ENCODE measurements at regions not wholly inside any gene's neighbourhood (a gene's known extent, or its start where the extent isn't known, plus 50 kb on each side); places are given as distances from the start of the nearest gene placed in this dataset.

DNA sequence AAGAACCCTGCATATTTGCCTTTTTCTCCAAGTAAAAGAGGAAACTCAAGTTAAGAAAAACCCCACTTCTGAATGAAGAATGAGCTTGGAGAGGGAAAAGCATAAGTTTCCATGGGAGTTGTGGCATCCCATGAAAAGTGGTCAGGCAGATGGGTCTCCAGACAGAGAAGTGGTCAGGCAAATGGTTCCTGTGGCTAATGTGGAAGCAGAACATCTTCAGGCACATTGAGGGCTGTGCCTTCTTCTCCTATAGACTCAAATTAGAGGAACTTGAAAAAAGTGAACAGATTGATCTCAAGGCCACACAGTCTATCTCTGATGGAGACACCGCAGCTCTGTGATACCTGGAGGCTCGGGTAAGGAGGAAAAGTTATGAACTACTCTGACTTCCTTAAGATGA, 55.7 kb upstream of the KIRREL1 start:
- TF ChIP-seq, protein P1, sequence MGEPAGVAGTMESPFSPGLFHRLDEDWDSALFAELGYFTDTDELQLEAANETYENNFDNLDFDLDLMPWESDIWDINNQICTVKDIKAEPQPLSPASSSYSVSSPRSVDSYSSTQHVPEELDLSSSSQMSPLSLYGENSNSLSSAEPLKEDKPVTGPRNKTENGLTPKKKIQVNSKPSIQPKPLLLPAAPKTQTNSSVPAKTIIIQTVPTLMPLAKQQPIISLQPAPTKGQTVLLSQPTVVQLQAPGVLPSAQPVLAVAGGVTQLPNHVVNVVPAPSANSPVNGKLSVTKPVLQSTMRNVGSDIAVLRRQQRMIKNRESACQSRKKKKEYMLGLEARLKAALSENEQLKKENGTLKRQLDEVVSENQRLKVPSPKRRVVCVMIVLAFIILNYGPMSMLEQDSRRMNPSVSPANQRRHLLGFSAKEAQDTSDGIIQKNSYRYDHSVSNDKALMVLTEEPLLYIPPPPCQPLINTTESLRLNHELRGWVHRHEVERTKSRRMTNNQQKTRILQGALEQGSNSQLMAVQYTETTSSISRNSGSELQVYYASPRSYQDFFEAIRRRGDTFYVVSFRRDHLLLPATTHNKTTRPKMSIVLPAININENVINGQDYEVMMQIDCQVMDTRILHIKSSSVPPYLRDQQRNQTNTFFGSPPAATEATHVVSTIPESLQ (CRISPR knock-in tag; IDR thresholded peaks at IDR 0.05): no peak
- TF ChIP-seq CREB1 (CRISPR knock-in tag; IDR thresholded peaks at IDR 0.05) (no peak), PRRX2 (CRISPR knock-in tag; IDR thresholded peaks at IDR 0.05) (no peak), ZNF232 (CRISPR knock-in tag; IDR thresholded peaks at IDR 0.05) (no peak), ESRRA (CRISPR knock-in tag; IDR thresholded peaks at IDR 0.05; ENCODE audit: borderline replicate concordance) (no peak), GABPB1 (CRISPR knock-in tag; IDR thresholded peaks at IDR 0.05) (no peak), JUN (CRISPR knock-in tag; IDR thresholded peaks at IDR 0.05) (no peak), NFE2L1 (CRISPR knock-in tag; IDR thresholded peaks at IDR 0.05) (no peak), ATF3 (CRISPR knock-in tag; conservative IDR thresholded peaks at IDR 0.05) (no peak)
- TF ChIP-seq, protein P2, sequence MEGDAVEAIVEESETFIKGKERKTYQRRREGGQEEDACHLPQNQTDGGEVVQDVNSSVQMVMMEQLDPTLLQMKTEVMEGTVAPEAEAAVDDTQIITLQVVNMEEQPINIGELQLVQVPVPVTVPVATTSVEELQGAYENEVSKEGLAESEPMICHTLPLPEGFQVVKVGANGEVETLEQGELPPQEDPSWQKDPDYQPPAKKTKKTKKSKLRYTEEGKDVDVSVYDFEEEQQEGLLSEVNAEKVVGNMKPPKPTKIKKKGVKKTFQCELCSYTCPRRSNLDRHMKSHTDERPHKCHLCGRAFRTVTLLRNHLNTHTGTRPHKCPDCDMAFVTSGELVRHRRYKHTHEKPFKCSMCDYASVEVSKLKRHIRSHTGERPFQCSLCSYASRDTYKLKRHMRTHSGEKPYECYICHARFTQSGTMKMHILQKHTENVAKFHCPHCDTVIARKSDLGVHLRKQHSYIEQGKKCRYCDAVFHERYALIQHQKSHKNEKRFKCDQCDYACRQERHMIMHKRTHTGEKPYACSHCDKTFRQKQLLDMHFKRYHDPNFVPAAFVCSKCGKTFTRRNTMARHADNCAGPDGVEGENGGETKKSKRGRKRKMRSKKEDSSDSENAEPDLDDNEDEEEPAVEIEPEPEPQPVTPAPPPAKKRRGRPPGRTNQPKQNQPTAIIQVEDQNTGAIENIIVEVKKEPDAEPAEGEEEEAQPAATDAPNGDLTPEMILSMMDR (IDR thresholded peaks at IDR 0.05): no peak
- TF ChIP-seq, protein P3, sequence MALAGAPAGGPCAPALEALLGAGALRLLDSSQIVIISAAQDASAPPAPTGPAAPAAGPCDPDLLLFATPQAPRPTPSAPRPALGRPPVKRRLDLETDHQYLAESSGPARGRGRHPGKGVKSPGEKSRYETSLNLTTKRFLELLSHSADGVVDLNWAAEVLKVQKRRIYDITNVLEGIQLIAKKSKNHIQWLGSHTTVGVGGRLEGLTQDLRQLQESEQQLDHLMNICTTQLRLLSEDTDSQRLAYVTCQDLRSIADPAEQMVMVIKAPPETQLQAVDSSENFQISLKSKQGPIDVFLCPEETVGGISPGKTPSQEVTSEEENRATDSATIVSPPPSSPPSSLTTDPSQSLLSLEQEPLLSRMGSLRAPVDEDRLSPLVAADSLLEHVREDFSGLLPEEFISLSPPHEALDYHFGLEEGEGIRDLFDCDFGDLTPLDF (CRISPR knock-in tag; IDR thresholded peaks at IDR 0.05): no peak
- TF ChIP-seq, protein P4, sequence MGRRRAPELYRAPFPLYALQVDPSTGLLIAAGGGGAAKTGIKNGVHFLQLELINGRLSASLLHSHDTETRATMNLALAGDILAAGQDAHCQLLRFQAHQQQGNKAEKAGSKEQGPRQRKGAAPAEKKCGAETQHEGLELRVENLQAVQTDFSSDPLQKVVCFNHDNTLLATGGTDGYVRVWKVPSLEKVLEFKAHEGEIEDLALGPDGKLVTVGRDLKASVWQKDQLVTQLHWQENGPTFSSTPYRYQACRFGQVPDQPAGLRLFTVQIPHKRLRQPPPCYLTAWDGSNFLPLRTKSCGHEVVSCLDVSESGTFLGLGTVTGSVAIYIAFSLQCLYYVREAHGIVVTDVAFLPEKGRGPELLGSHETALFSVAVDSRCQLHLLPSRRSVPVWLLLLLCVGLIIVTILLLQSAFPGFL (CRISPR knock-in tag; IDR thresholded peaks at IDR 0.05; ENCODE audit: borderline replicate concordance): no peak

Data from WTC11 (cell line).